Astrocyte (in vitro differentiated cells and primary cell): ENCODE measurements at regions not wholly inside any gene's neighbourhood (a gene's known extent, or its start where the extent isn't known, plus 50 kb on each side); places are given as distances from the start of the nearest gene placed in this dataset.

Experiments used
- EZH2 ChIP-seq: IDR thresholded peaks from 2 replicates; pipeline ENCODE4 v1.6.1; 2012; ENCODE audit warnings: mild to moderate bottlenecking, low read length, inconsistent platforms; ENCODE audit not compliant: insufficient read depth
- TF ChIP-seq, protein P1 (sequence below): IDR thresholded peaks from 2 replicates; pipeline ENCODE4 v1.5.1; 2011; ENCODE audit warnings: low read depth, mild to moderate bottlenecking, inconsistent platforms, low read length, moderate library complexity; ENCODE audit not compliant: insufficient read depth

DNA sequence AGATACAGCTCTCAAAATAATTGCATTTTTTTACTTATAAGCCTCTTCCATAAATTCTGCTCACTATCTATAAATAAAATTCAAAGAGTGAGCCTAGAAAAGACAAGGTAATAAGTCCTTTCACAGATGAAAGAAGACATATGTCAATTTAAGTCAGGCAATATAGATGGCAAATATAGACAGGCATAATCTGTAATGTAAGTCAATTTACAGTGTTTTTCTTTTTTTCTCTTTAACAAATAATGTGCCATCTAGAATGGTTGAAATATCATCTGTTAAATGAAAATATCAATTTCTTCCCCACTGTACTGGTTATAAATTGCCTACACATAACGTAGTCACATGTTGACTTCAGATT lies 1409.2 kb upstream of the GOT2 start:
- TF ChIP-seq, protein P1, sequence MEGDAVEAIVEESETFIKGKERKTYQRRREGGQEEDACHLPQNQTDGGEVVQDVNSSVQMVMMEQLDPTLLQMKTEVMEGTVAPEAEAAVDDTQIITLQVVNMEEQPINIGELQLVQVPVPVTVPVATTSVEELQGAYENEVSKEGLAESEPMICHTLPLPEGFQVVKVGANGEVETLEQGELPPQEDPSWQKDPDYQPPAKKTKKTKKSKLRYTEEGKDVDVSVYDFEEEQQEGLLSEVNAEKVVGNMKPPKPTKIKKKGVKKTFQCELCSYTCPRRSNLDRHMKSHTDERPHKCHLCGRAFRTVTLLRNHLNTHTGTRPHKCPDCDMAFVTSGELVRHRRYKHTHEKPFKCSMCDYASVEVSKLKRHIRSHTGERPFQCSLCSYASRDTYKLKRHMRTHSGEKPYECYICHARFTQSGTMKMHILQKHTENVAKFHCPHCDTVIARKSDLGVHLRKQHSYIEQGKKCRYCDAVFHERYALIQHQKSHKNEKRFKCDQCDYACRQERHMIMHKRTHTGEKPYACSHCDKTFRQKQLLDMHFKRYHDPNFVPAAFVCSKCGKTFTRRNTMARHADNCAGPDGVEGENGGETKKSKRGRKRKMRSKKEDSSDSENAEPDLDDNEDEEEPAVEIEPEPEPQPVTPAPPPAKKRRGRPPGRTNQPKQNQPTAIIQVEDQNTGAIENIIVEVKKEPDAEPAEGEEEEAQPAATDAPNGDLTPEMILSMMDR, result no peak
- TF ChIP-seq EZH2, result no peak
